Endothelial cell of umbilical vein (primary cell): ENCODE measurements at regions not wholly inside any gene's neighbourhood (a gene's known extent, or its start where the extent isn't known, plus 50 kb on each side); places are given as distances from the start of the nearest gene placed in this dataset.

Experiments used
- BruUV-seq: library from RNA; stranded (reverse); fragments of 400-500 nt; replicated peaks from 2 replicates; lab custom pipeline; 2021; lab: Mats Ljungman, UMichigan
- CTCF ChIA-PET: fragments of 300-600, 350-600 bp; sonication (Branson Sonifier 250); formaldehyde crosslinking; loops from one replicate; lab custom pipeline; 2021; ENCODE audit warnings: antibody characterized with exemption, inconsistent platforms; lab: Charles Lee
- POLR2A ChIA-PET: fragments of 300-600, 350-600 bp; sonication (Branson Sonifier 250); formaldehyde crosslinking; loops from one replicate; lab custom pipeline; 2021; ENCODE audit warnings: antibody characterized with exemption, inconsistent platforms; lab: Charles Lee
- DNase-seq: peaks from one replicate; pipeline ENCODE4 v3.0.0-alpha.2; 2011; ENCODE audit warnings: low read depth, low spot score
- FAIRE-seq: peaks from 2 replicates; lab custom pipeline; 2011; peaks lifted over from hg19 to GRCh38; lab: Jason Lieb, UNC
- H2AFZ ChIP-seq: 2 replicates; pipeline ENCODE4 v1.6.0; 2012; ENCODE audit warnings: low read depth, low read length, control low read depth, inconsistent platforms
- H3K27ac ChIP-seq: 2 replicates; pipeline ENCODE4 v1.5.1; 2011; ENCODE audit warnings: low read depth, mild to moderate bottlenecking, control low read depth, low read length, moderate library complexity; ENCODE audit not compliant: insufficient read depth
- H3K27me3 ChIP-seq, 2 experiments: 2 replicates each; pipeline versions ENCODE4 v1.6.0 to v1.6.1; 2011; ENCODE audit warnings: low read length in 2 of 2, mixed read lengths in 1 of 2; ENCODE audit not compliant: control insufficient read depth in 2 of 2, insufficient read depth in 2 of 2
- H3K36me3 ChIP-seq, 2 experiments: 2 replicates in 1 of 2; 3 replicates in 1 of 2; pipeline ENCODE4 v1.5.1; 2011; ENCODE audit warnings: low read length in 2 of 2, mild to moderate bottlenecking in 1 of 2, moderate library complexity in 1 of 2; ENCODE audit not compliant: control insufficient read depth in 2 of 2, insufficient read depth in 2 of 2; ENCODE audit errors: extremely low read depth in 1 of 2
- H3K4me1 ChIP-seq: 3 replicates; pipeline ENCODE4 v1.5.1; 2011; ENCODE audit warnings: mild to moderate bottlenecking, low read length; ENCODE audit not compliant: control insufficient read depth, insufficient read depth; ENCODE audit errors: extremely low read depth
- H3K4me2 ChIP-seq: 2 replicates; pipeline ENCODE4 v1.6.1; 2011; ENCODE audit warnings: low read length, control low read depth, mixed read lengths; ENCODE audit not compliant: insufficient read depth
- H3K4me3 ChIP-seq, 3 experiments: fragments of 200-600 bp in 1 of 3; sonication (generic), shearing (Covaris generic) in 1 of 3; replicated peaks in 1 of 3; 2 replicates each; pipeline ENCODE4 v1.5.1; 2011 to 2016; ENCODE audit warnings: control low read depth in 3 of 3, low read length in 3 of 3, mild to moderate bottlenecking in 2 of 3, inconsistent platforms in 1 of 3, low read depth in 1 of 3, moderate library complexity in 1 of 3; ENCODE audit not compliant: insufficient read depth in 1 of 3
- H3K79me2 ChIP-seq: 2 replicates; pipeline ENCODE4 v1.6.0; 2012; ENCODE audit warnings: low read length, inconsistent platforms; ENCODE audit not compliant: control insufficient read depth, insufficient read depth
- H3K9ac ChIP-seq: replicated peaks from 2 replicates; pipeline ENCODE3; 2011; ENCODE audit warnings: low read length, control low read depth; ENCODE audit not compliant: insufficient read depth; ENCODE audit errors: extremely low read depth
- H3K9me1 ChIP-seq: replicated peaks from 3 replicates; pipeline ENCODE4 v1.6.0; 2011; ENCODE audit warnings: mild to moderate bottlenecking, low read length; ENCODE audit not compliant: control insufficient read depth, insufficient read depth; ENCODE audit errors: extremely low read depth
- H3K9me3 ChIP-seq: replicated peaks from 2 replicates; pipeline ENCODE4 v1.5.1; 2012; ENCODE audit warnings: low read length, inconsistent platforms; ENCODE audit not compliant: control insufficient read depth, insufficient read depth
- H4K20me1 ChIP-seq: replicated peaks from 2 replicates; pipeline ENCODE3; 2011; ENCODE audit warnings: mild to moderate bottlenecking, low read length; ENCODE audit not compliant: control insufficient read depth, insufficient read depth; ENCODE audit errors: extremely low read depth
- EZH2 ChIP-seq: IDR thresholded peaks from 2 replicates; pipeline ENCODE4 v1.6.1; 2012; ENCODE audit warnings: borderline replicate concordance, low read depth, mild to moderate bottlenecking, moderate library complexity, low read length, inconsistent platforms; ENCODE audit not compliant: severe bottlenecking
- GATA2 ChIP-seq: IDR thresholded peaks from 2 replicates; pipeline ENCODE4 v1.7.0; 2011; ENCODE audit warnings: low read depth, mild to moderate bottlenecking, moderate library complexity, mixed read lengths, low read length; ENCODE audit not compliant: insufficient read length, insufficient read depth
- JUN ChIP-seq: IDR thresholded peaks from 2 replicates; pipeline ENCODE4 v1.6.1; 2011; ENCODE audit warnings: borderline replicate concordance, low read depth; ENCODE audit not compliant: insufficient read length, insufficient read depth
- MYC ChIP-seq: IDR thresholded peaks from one replicate; pipeline ENCODE4 v1.6.1; 2011; ENCODE audit warnings: mild to moderate bottlenecking, low read depth, low read length
- POLR2A ChIP-seq: IDR thresholded peaks from 2 replicates; pipeline ENCODE4 v1.6.1; 2012; ENCODE audit warnings: low read depth, mild to moderate bottlenecking, control low read depth, low read length
- POLR2AphosphoS5 ChIP-seq: IDR thresholded peaks from 2 replicates; pipeline ENCODE4 v1.6.1; 2012; ENCODE audit warnings: low read depth, mild to moderate bottlenecking, control low read depth, low read length, moderate library complexity; ENCODE audit not compliant: insufficient read depth
- dilution Hi-C: fragments of 300-500 bp; cut with MboI; formaldehyde crosslinking; loops from one replicate; pipeline ENCODE4 v1.15.0; 2019; ENCODE audit warnings: low sequenced_read_pairs; ENCODE audit not compliant: extremely low pct_ligation_motif_present
- intact Hi-C: fragments of 100-400 bp; cut with micrococcal nuclease; formaldehyde crosslinking; loops from one replicate; pipeline ENCODE4 v1.10.0; 2022
- TF ChIP-seq, protein P1 (sequence below), 2 donors: IDR thresholded peaks; 1 replicate in 1 of 2; 2 replicates in 1 of 2; pipeline ENCODE4 v1.5.1; 2011; ENCODE audit warnings: low read length in 2 of 2, mild to moderate bottlenecking in 2 of 2, moderate library complexity in 2 of 2, control low read depth in 1 of 2, inconsistent platforms in 1 of 2, low read depth in 1 of 2; ENCODE audit not compliant: insufficient read depth in 1 of 2; ENCODE audit errors: extremely low read depth in 1 of 2
- TF ChIP-seq, protein P2 (sequence below): IDR thresholded peaks from 2 replicates; pipeline ENCODE4 v1.6.1; 2011; ENCODE audit not compliant: insufficient read depth, insufficient read length

DNA sequence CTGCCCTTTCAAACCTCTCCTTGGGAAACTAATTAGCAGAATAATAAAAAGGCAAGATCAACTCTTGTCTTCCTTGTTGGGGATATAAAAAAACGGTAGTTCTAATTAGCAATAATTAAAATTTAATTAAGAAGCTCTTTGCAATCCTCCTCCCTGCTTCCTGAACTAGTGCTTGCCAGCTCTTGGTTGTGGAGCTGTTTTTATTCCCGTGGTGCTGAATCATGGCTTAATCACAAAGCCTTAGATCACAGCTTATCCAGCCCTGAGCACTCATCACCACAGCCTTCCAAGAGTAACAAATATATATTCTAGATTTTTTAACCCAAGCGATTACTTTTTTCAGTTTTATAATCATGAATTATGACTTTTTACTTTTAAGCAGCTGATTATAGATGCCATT is 63.2 kb upstream of the INSM2 start:
- dilution Hi-C loops, result no loop called here
- intact Hi-C loops, result loop anchor here (10.0 kb wide), 1 partner anchor 54 kb away; no protein-coding TSS in a partner anchor
- BruUV-seq, result no TSS peak
- Histone ChIP-seq H3K9ac (no peak overlapping the region), H3K27me3 (peaks cover 0 to 8% of the 10 kb centered on the region in 2 experiments), H3K79me2 (no peaks in the 10 kb centered on the region), H2AFZ (no peak overlapping the region), H4K20me1 (no peaks in the 10 kb centered on the region), H3K9me1 (no peaks in the 10 kb centered on the region), H3K4me3 (no peak overlapping the region), H3K27ac (no peak overlapping the region), H3K9me3 (no peaks in the 10 kb centered on the region), H3K4me2 (no peak overlapping the region), H3K36me3 (no peaks in the 10 kb centered on the region), H3K4me1 (no peaks in the 10 kb centered on the region)
- TF ChIP-seq, protein P1, sequence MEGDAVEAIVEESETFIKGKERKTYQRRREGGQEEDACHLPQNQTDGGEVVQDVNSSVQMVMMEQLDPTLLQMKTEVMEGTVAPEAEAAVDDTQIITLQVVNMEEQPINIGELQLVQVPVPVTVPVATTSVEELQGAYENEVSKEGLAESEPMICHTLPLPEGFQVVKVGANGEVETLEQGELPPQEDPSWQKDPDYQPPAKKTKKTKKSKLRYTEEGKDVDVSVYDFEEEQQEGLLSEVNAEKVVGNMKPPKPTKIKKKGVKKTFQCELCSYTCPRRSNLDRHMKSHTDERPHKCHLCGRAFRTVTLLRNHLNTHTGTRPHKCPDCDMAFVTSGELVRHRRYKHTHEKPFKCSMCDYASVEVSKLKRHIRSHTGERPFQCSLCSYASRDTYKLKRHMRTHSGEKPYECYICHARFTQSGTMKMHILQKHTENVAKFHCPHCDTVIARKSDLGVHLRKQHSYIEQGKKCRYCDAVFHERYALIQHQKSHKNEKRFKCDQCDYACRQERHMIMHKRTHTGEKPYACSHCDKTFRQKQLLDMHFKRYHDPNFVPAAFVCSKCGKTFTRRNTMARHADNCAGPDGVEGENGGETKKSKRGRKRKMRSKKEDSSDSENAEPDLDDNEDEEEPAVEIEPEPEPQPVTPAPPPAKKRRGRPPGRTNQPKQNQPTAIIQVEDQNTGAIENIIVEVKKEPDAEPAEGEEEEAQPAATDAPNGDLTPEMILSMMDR (IDR thresholded peaks at IDR 0.05; ENCODE audit: extremely low read depth in 1 of 2, insufficient read depth in 1 of 2, low read depth in 1 of 2, low read length in 2 of 2), result no peak
- TF ChIP-seq POLR2A, result no peak
- no peak for TF ChIP-seq JUN
- no peak for TF ChIP-seq GATA2
- TF ChIP-seq MYC, result no peak
- no peak for TF ChIP-seq EZH2
- TF ChIP-seq POLR2AphosphoS5, result no peak
- TF ChIP-seq, protein P2, sequence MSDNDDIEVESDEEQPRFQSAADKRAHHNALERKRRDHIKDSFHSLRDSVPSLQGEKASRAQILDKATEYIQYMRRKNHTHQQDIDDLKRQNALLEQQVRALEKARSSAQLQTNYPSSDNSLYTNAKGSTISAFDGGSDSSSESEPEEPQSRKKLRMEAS, result no peak
- ChIA-PET CTCF (interaction anchor here (0.8 to 1.7 kb wide), 4 partner anchors 17 to 63 kb away, joined by 3 to 7 read pairs (median 4); partner anchors contain the start of gene INSM2), POLR2A (no interaction called here)
- DNase-seq, result peak; percentile 13
- FAIRE-seq, result no peak
